WERI-Rb-1 (cell line): ENCODE measurements at regions not wholly inside any gene's neighbourhood (a gene's known extent, or its start where the extent isn't known, plus 50 kb on each side); places are given as distances from the start of the nearest gene placed in this dataset.

Experiments
- DNase-seq: peaks from one replicate; pipeline ENCODE4 v3.0.0-alpha.2; 2020
- H3K27ac ChIP-seq: fragments of 250-450 bp; sonication (Bioruptor Pico); 2 replicates; pipeline ENCODE4 v1.5.1; 2020; ENCODE audit warnings: mild to moderate bottlenecking, moderate library complexity
- H3K27me3 ChIP-seq: fragments of 250-450 bp; sonication (Bioruptor Pico); 2 replicates; pipeline ENCODE4 v1.5.1; 2021; ENCODE audit warnings: mild to moderate bottlenecking, low read depth, moderate library complexity; ENCODE audit not compliant: insufficient read depth, severe bottlenecking
- H3K36me3 ChIP-seq: fragments of 250-450 bp; sonication (Bioruptor Pico); 2 replicates; pipeline ENCODE4 v1.5.1; 2020; ENCODE audit warnings: mild to moderate bottlenecking, moderate library complexity
- H3K4me3 ChIP-seq: 2 replicates; pipeline ENCODE4 v1.5.1; 2011; ENCODE audit warnings: low read depth, mild to moderate bottlenecking, control low read depth, low read length
- H3K9me3 ChIP-seq: fragments of 250-450 bp; sonication (Bioruptor Pico); 2 replicates; pipeline ENCODE4 v1.5.1; 2021; ENCODE audit warnings: mild to moderate bottlenecking, moderate library complexity; ENCODE audit not compliant: severe bottlenecking
- CTCF ChIP-seq: IDR thresholded peaks from 2 replicates; pipeline ENCODE4 v1.5.1; 2011; ENCODE audit warnings: low read depth, mild to moderate bottlenecking, control low read depth, inconsistent platforms, low read length

GRCh38 chr12:30063435-30063945 lies 279.7 kb upstream of the TMTC1 start:
- no peak for TF ChIP-seq CTCF
- no peaks in the 10 kb centered on the region for H3K27me3 ChIP-seq
- no peaks in the 10 kb centered on the region for H3K9me3 ChIP-seq
- H3K4me3 ChIP-seq, result no peak overlapping the region
- no peak overlapping the region for H3K27ac ChIP-seq
- no peak for DNase-seq
- H3K36me3 ChIP-seq, result no peaks in the 10 kb centered on the region

GRCh38 chr12:30048371-30048770 lies 264.6 kb upstream of the TMTC1 start:
- H3K9me3 ChIP-seq, result no peaks in the 10 kb centered on the region
- no peaks in the 10 kb centered on the region for H3K27me3 ChIP-seq
- H3K36me3 ChIP-seq, result no peaks in the 10 kb centered on the region
- no peak overlapping the region for H3K27ac ChIP-seq
- no peak overlapping the region for H3K4me3 ChIP-seq
- TF ChIP-seq CTCF, result no peak
- DNase-seq, result no peak

- no peaks in the 10 kb centered on the region for H3K9me3 ChIP-seq
- DNase-seq, result no peak
- no peaks in the 10 kb centered on the region for H3K36me3 ChIP-seq
- TF ChIP-seq CTCF, result no peak
- no peak overlapping the region for H3K4me3 ChIP-seq
- H3K27ac ChIP-seq, result no peak overlapping the region
- H3K27me3 ChIP-seq, result no peaks in the 10 kb centered on the region
Observed at GRCh38 chr12:30047516-30048254, 263.9 kb upstream of the TMTC1 start.

- Histone ChIP-seq H3K27ac (no peak overlapping the region), H3K4me3 (no peak overlapping the region), H3K36me3 (no peaks in the 10 kb centered on the region), H3K9me3 (no peaks in the 10 kb centered on the region), H3K27me3 (no peaks in the 10 kb centered on the region)
- TF ChIP-seq CTCF, result no peak
- no peak for DNase-seq
Observed at GRCh38 chr12:30046376-30046775, 262.6 kb upstream of the TMTC1 start.

- Histone ChIP-seq H3K9me3 (no peaks in the 10 kb centered on the region), H3K4me3 (no peak overlapping the region), H3K27me3 (no peaks in the 10 kb centered on the region), H3K36me3 (no peaks in the 10 kb centered on the region), H3K27ac (no peak overlapping the region)
- no peak for TF ChIP-seq CTCF
- DNase-seq, result no peak
Observed at GRCh38 chr12:30045171-30045570, 261.4 kb upstream of the TMTC1 start.

GRCh38 chr12:30044206-30044605 lies 260.5 kb upstream of the TMTC1 start:
- TF ChIP-seq CTCF, result no peak
- DNase-seq, result no peak

More at GRCh38 chr12:30044206-30044605, 260.5 kb upstream of the TMTC1 start:
- H3K4me3 ChIP-seq, result no peak overlapping the region
- no peaks in the 10 kb centered on the region for H3K9me3 ChIP-seq
- H3K27ac ChIP-seq, result no peak overlapping the region
- no peaks in the 10 kb centered on the region for H3K36me3 ChIP-seq
- no peaks in the 10 kb centered on the region for H3K27me3 ChIP-seq
